PC-9 (cell line): ENCODE measurements at regions not wholly inside any gene's neighbourhood (a gene's known extent, or its start where the extent isn't known, plus 50 kb on each side); places are given as distances from the start of the nearest gene placed in this dataset.

Source experiments
- EZH2 ChIP-seq: fragments of 200-600 bp; sonication (generic); IDR thresholded peaks from 2 replicates; pipeline ENCODE4 v1.8.0; 2017; ENCODE audit warnings: antibody characterized with exemption, low read depth
- TF ChIP-seq, protein P1 (sequence below): fragments of 200-600 bp; sonication (generic); conservative IDR thresholded peaks from 2 replicates; pipeline ENCODE4 v1.6.1; 2017; ENCODE audit warnings: mixed run types, antibody characterized with exemption, mild to moderate bottlenecking, moderate library complexity

- TF ChIP-seq, protein P1, sequence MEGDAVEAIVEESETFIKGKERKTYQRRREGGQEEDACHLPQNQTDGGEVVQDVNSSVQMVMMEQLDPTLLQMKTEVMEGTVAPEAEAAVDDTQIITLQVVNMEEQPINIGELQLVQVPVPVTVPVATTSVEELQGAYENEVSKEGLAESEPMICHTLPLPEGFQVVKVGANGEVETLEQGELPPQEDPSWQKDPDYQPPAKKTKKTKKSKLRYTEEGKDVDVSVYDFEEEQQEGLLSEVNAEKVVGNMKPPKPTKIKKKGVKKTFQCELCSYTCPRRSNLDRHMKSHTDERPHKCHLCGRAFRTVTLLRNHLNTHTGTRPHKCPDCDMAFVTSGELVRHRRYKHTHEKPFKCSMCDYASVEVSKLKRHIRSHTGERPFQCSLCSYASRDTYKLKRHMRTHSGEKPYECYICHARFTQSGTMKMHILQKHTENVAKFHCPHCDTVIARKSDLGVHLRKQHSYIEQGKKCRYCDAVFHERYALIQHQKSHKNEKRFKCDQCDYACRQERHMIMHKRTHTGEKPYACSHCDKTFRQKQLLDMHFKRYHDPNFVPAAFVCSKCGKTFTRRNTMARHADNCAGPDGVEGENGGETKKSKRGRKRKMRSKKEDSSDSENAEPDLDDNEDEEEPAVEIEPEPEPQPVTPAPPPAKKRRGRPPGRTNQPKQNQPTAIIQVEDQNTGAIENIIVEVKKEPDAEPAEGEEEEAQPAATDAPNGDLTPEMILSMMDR = no peak
- TF ChIP-seq EZH2 = no peak
Observed at GRCh38 chr10:124243702-124244121, 150.3 kb upstream of the CHST15 start.
